ENCODE measurements at regions not wholly inside any gene's neighbourhood (a gene's known extent, or its start where the extent isn't known, plus 50 kb on each side); places are given as distances from the start of the nearest gene placed in this dataset.

- FAIRE-seq = no peak
- DNase-seq (ENCODE audit: insufficient read length, low spot score) = no peak
- TF ChIP-seq CTCF (IDR thresholded peaks at IDR 0.05; ENCODE audit: insufficient read depth, missing control alignments) = no peak
Measured at GRCh38 chr9:6090277-6091210, 75.1 kb upstream of the RANBP6 start.

GRCh38 chr9:6089300-6089699 lies 73.9 kb upstream of the RANBP6 start:
- FAIRE-seq = no peak
- no peak for TF ChIP-seq CTCF (IDR thresholded peaks at IDR 0.05; ENCODE audit: insufficient read depth, missing control alignments)
- DNase-seq (ENCODE audit: insufficient read length, low spot score) = no peak

- FAIRE-seq (no peak), DNase-seq (ENCODE audit: insufficient read length, low spot score) (no peak)
- TF ChIP-seq CTCF (IDR thresholded peaks at IDR 0.05; ENCODE audit: insufficient read depth, missing control alignments) = no peak
Measured at GRCh38 chr9:6086006-6086655, 70.7 kb upstream of the RANBP6 start.

GRCh38 chr9:6080154-6080716 lies 64.8 kb upstream of the RANBP6 start:
- TF ChIP-seq CTCF (IDR thresholded peaks at IDR 0.05; ENCODE audit: insufficient read depth, missing control alignments) = no peak
- DNase-seq (ENCODE audit: insufficient read length, low spot score) (no peak), FAIRE-seq (no peak)

GRCh38 chr9:6079386-6079785 lies 64.0 kb upstream of the RANBP6 start:
- FAIRE-seq (no peak), DNase-seq (ENCODE audit: insufficient read length, low spot score) (no peak)
- TF ChIP-seq CTCF (IDR thresholded peaks at IDR 0.05; ENCODE audit: insufficient read depth, missing control alignments) = no peak

- no peak for DNase-seq (ENCODE audit: insufficient read length, low spot score)
- no peak for TF ChIP-seq CTCF (IDR thresholded peaks at IDR 0.05; ENCODE audit: insufficient read depth, missing control alignments)
- FAIRE-seq = no peak
Measured at GRCh38 chr9:6078382-6079105, 63.1 kb upstream of the RANBP6 start.
